OCI-LY1 (cell line): ENCODE measurements at regions not wholly inside any gene's neighbourhood (a gene's known extent, or its start where the extent isn't known, plus 50 kb on each side); places are given as distances from the start of the nearest gene placed in this dataset.

ENCODE experiments used
- H2AFZ ChIP-seq: fragments of 200-600 bp; sonication (generic), shearing (Covaris generic); 2 replicates; pipeline ENCODE4 v1.6.0; 2014; ENCODE audit warnings: antibody characterized with exemption, mild to moderate bottlenecking, low read length
- H3F3A ChIP-seq: fragments of 200-600 bp; sonication (generic), shearing (Covaris generic); 2 replicates; pipeline ENCODE4 v1.6.0; 2014; ENCODE audit warnings: mild to moderate bottlenecking, antibody characterized with exemption, low read length, moderate library complexity; ENCODE audit not compliant: insufficient read depth
- H3K27ac ChIP-seq: fragments of 200-600 bp; sonication (generic); 2 replicates; pipeline ENCODE4 v1.5.1; 2014; ENCODE audit warnings: low read length, mixed run types, mild to moderate bottlenecking, low read depth; ENCODE audit not compliant: poor library complexity, severe bottlenecking
- H3K27me3 ChIP-seq: fragments of 200-600 bp; sonication (generic); 2 replicates; pipeline ENCODE4 v1.6.0; 2014; ENCODE audit warnings: antibody characterized with exemption, mild to moderate bottlenecking, low read length, moderate library complexity; ENCODE audit not compliant: insufficient read depth
- H3K36me3 ChIP-seq: fragments of 200-600 bp; sonication (generic); 2 replicates; pipeline ENCODE4 v1.6.1; 2014; ENCODE audit warnings: mild to moderate bottlenecking, antibody characterized with exemption, low read length, moderate library complexity, mixed read lengths; ENCODE audit not compliant: insufficient read depth
- H3K4me1 ChIP-seq: fragments of 200-600 bp; sonication (generic); 2 replicates; pipeline ENCODE4 v1.5.1; 2014; ENCODE audit warnings: mild to moderate bottlenecking, low read length, moderate library complexity; ENCODE audit not compliant: insufficient read depth, severe bottlenecking
- H3K4me2 ChIP-seq: fragments of 200-600 bp; sonication (generic), shearing (Covaris generic); 2 replicates; pipeline ENCODE4 v1.6.1; 2014; ENCODE audit warnings: low read length
- H3K4me3 ChIP-seq: fragments of 200-600 bp; sonication (generic); 2 replicates; pipeline ENCODE4 v1.5.1; 2014; ENCODE audit warnings: low read length, low read depth, mild to moderate bottlenecking, mixed read lengths; ENCODE audit not compliant: poor library complexity, severe bottlenecking
- H3K79me2 ChIP-seq: fragments of 200-600 bp; shearing (Covaris generic); 2 replicates; pipeline ENCODE4 v1.6.1; 2016; ENCODE audit warnings: mixed run types, low read length, mixed read lengths; ENCODE audit not compliant: insufficient read depth
- H3K9ac ChIP-seq: fragments of 200-600 bp; sonication (generic), shearing (Covaris generic); 2 replicates; pipeline ENCODE4 v1.6.1; 2014; ENCODE audit warnings: mild to moderate bottlenecking, low read length, mixed read lengths
- H3K9me2 ChIP-seq: fragments of 200-600 bp; sonication (generic), shearing (Covaris generic); 2 replicates; pipeline ENCODE4 v1.6.1; 2014; ENCODE audit warnings: low read depth, mild to moderate bottlenecking, low read length, mixed read lengths
- H3K9me3 ChIP-seq: fragments of 200-600 bp; shearing (Covaris generic); 2 replicates; pipeline ENCODE4 v1.6.1; 2014; ENCODE audit warnings: low read length, mixed read lengths
- H4K20me1 ChIP-seq: fragments of 200-600 bp; sonication (generic), shearing (Covaris generic); 2 replicates; pipeline ENCODE4 v1.6.0; 2016; ENCODE audit warnings: mild to moderate bottlenecking, low read length; ENCODE audit not compliant: insufficient read depth
- CTCF ChIP-seq: fragments of 200-600 bp; sonication (generic), shearing (Covaris generic); IDR thresholded peaks from 2 replicates; pipeline ENCODE4 v1.5.1; 2017; ENCODE audit warnings: mild to moderate bottlenecking, antibody characterized with exemption, low read length, moderate library complexity, mixed read lengths
- EZH2 ChIP-seq: fragments of 200-600 bp; sonication (generic), shearing (Covaris generic); IDR thresholded peaks from 2 replicates; pipeline ENCODE4 v1.8.0; 2017; ENCODE audit warnings: borderline replicate concordance, mixed run types, mild to moderate bottlenecking, antibody characterized with exemption, low read length, moderate library complexity, mixed read lengths

- Histone ChIP-seq H3K36me3 (no peaks in the 10 kb centered on the region), H3K9me3 (no peaks in the 10 kb centered on the region), H3K27ac (no peak overlapping the region), H3K4me3 (no peak overlapping the region), H3K27me3 (no peaks in the 10 kb centered on the region), H3K4me2 (no peak overlapping the region), H3K4me1 (no peaks in the 10 kb centered on the region), H3K9me2 (no peaks in the 10 kb centered on the region), H2AFZ (no peak overlapping the region), H4K20me1 (no peaks in the 10 kb centered on the region), H3K9ac (no peak overlapping the region), H3K79me2 (no peaks in the 10 kb centered on the region), H3F3A (no peaks in the 10 kb centered on the region)
- TF ChIP-seq CTCF: no peak
- no peak for TF ChIP-seq EZH2
Measured at GRCh38 chr7:68371985-68372384, 1226.3 kb upstream of the AUTS2 start.

GRCh38 chr7:68376131-68376661 lies 1222.1 kb upstream of the AUTS2 start:
- H3K27me3 ChIP-seq: no peaks in the 10 kb centered on the region
- no peak for TF ChIP-seq EZH2
- no peak for TF ChIP-seq CTCF

GRCh38 chr7:68381731-68382130 lies 1216.5 kb upstream of the AUTS2 start:
- Histone ChIP-seq H3K9me3 (0 out of 2 replicates have a peak, but pooled peaks cover 3% of the 10 kb centered on the region), H4K20me1 (no peaks in the 10 kb centered on the region), H3K36me3 (no peaks in the 10 kb centered on the region), H3K9me2 (no peaks in the 10 kb centered on the region), H3K4me1 (no peaks in the 10 kb centered on the region), H3K79me2 (no peaks in the 10 kb centered on the region), H3K4me3 (no peak overlapping the region), H3F3A (no peaks in the 10 kb centered on the region), H2AFZ (no peak overlapping the region), H3K4me2 (no peak overlapping the region), H3K27me3 (no peaks in the 10 kb centered on the region), H3K9ac (no peak overlapping the region), H3K27ac (no peak overlapping the region)
- no peak for TF ChIP-seq EZH2
- no peak for TF ChIP-seq CTCF

More at GRCh38 chr7:68376131-68376661, 1222.1 kb upstream of the AUTS2 start:
- Histone ChIP-seq H3K4me1 (no peaks in the 10 kb centered on the region), H4K20me1 (no peaks in the 10 kb centered on the region), H3K9me3 (no peaks in the 10 kb centered on the region), H3K9ac (no peak overlapping the region), H3F3A (no peaks in the 10 kb centered on the region), H3K79me2 (no peaks in the 10 kb centered on the region), H3K4me3 (no peak overlapping the region), H3K9me2 (no peaks in the 10 kb centered on the region), H3K4me2 (no peak overlapping the region), H3K27ac (no peak overlapping the region), H2AFZ (no peak overlapping the region), H3K36me3 (no peaks in the 10 kb centered on the region)
